ENCODE measurements at regions not wholly inside any gene's neighbourhood (a gene's known extent, or its start where the extent isn't known, plus 50 kb on each side); places are given as distances from the start of the nearest gene placed in this dataset.

DNA sequence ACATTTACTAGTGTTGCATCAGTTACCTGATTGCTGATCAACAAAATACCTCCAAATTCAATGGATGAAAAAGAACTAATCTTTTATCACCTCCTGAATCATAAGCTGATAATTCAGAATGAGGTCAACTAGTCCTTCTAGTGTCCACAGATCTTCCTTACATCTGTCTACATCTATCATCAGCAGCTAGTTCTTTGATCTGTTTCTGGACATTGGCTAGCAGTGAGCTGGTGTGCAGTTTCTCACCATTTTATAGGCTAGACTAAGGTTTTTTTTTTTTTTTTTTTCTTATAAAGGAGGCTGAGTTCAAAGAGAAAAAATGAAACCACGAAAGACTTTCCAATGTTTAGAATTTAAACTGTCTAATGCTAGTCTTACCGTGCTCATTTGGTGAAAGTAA is 534.3 kb upstream of the ST8SIA4 start:
- Histone ChIP-seq H3K4ac (ENCODE audit: low read depth, low read length) (no peak overlapping the region), H2BK15ac (ENCODE audit: low read depth, low read length) (no peak overlapping the region), H2AK5ac (ENCODE audit: insufficient read length, low read length) (no peak overlapping the region), H3K14ac (ENCODE audit: insufficient read depth, low read length) (no peak overlapping the region), H3K23ac (ENCODE audit: insufficient read length, low read depth, low read length) (no peak overlapping the region), H3K79me2 (ENCODE audit: insufficient read depth, low read length) (no peaks in the 10 kb centered on the region), H3K9me3 (ENCODE audit: control insufficient read depth, low read depth, low read length) (peaks cover 4% of the 10 kb centered on the region), H3T11ph (ENCODE audit: low read length) (no peak overlapping the region), H4K20me1 (ENCODE audit: control insufficient read depth, insufficient read depth, insufficient read length) (no peaks in the 10 kb centered on the region), H3K79me1 (ENCODE audit: insufficient read depth, low read depth, low read length, poor library complexity, severe bottlenecking) (no peaks in the 10 kb centered on the region), H2AFZ (ENCODE audit: low read length) (no peak overlapping the region), H3K4me1 (ENCODE audit: insufficient read depth, low read length) (no peaks in the 10 kb centered on the region), H2BK5ac (ENCODE audit: insufficient read length, low read length) (no peak overlapping the region), H3K18ac (ENCODE audit: insufficient read length, low read depth, low read length) (no peak overlapping the region), H3K23me2 (ENCODE audit: insufficient read length, low read depth, low read length, poor library complexity, severe bottlenecking) (no peaks in the 10 kb centered on the region), H3K4me2 (ENCODE audit: insufficient read depth, insufficient read length, low read length) (no peak overlapping the region), H4K5ac (ENCODE audit: insufficient read length, low read depth, low read length) (no peak overlapping the region), H3K9ac (ENCODE audit: extremely low read depth, insufficient read length, low read length) (no peak overlapping the region), H3K56ac (ENCODE audit: insufficient read length, low read depth, low read length) (no peak overlapping the region), H4K91ac (ENCODE audit: insufficient read length, low read depth, low read length) (no peak overlapping the region), H2BK12ac (ENCODE audit: insufficient read length, low read depth, low read length) (no peak overlapping the region), H4K8ac (replicated peaks; ENCODE audit: insufficient read length, low read depth, low read length) (no peak overlapping the region), H3K27me3 (ENCODE audit: insufficient read depth, low read length) (no peaks in the 10 kb centered on the region), H2BK120ac (ENCODE audit: low read depth, low read length, poor library complexity, severe bottlenecking) (no peak overlapping the region), H3K27ac (ENCODE audit: insufficient read length, low read depth, low read length) (no peak overlapping the region), H2BK20ac (ENCODE audit: low read depth, low read length, poor library complexity, severe bottlenecking) (no peak overlapping the region)
- WGBS (ENCODE audit: extremely low coverage, insufficient read length, low lambda C conversion rate) = no CpG with 5 or more reads among the region's 2 CpGs
- no peak overlapping the region for H3K27ac Mint-ChIP-seq
- no peak for DNase-seq
- no peaks in the 10 kb centered on the region for H3K27me3 Mint-ChIP-seq (ENCODE audit: low read depth)
- no peak overlapping the region for H3K4me3 Mint-ChIP-seq
- TF ChIP-seq, protein P1, sequence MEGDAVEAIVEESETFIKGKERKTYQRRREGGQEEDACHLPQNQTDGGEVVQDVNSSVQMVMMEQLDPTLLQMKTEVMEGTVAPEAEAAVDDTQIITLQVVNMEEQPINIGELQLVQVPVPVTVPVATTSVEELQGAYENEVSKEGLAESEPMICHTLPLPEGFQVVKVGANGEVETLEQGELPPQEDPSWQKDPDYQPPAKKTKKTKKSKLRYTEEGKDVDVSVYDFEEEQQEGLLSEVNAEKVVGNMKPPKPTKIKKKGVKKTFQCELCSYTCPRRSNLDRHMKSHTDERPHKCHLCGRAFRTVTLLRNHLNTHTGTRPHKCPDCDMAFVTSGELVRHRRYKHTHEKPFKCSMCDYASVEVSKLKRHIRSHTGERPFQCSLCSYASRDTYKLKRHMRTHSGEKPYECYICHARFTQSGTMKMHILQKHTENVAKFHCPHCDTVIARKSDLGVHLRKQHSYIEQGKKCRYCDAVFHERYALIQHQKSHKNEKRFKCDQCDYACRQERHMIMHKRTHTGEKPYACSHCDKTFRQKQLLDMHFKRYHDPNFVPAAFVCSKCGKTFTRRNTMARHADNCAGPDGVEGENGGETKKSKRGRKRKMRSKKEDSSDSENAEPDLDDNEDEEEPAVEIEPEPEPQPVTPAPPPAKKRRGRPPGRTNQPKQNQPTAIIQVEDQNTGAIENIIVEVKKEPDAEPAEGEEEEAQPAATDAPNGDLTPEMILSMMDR (conservative IDR thresholded peaks at IDR 0.05) = no peak
- H3K36me3 Mint-ChIP-seq (ENCODE audit: insufficient read depth in 1 of 3, low read depth in 3 of 3) = peaks cover 0 to 8% (median 4%) of the 10 kb centered on the region in 3 experiments; a peak in 4 of 7 replicates
- H3K4me1 Mint-ChIP-seq = no peaks in the 10 kb centered on the region
- H3K9me3 Mint-ChIP-seq = peaks cover 7% of the 10 kb centered on the region in 2 experiments; a peak in 4 of 5 replicates

All from H9 (cell line).